ENCODE measurements at regions not wholly inside any gene's neighbourhood (a gene's known extent, or its start where the extent isn't known, plus 50 kb on each side); places are given as distances from the start of the nearest gene placed in this dataset.

DNA sequence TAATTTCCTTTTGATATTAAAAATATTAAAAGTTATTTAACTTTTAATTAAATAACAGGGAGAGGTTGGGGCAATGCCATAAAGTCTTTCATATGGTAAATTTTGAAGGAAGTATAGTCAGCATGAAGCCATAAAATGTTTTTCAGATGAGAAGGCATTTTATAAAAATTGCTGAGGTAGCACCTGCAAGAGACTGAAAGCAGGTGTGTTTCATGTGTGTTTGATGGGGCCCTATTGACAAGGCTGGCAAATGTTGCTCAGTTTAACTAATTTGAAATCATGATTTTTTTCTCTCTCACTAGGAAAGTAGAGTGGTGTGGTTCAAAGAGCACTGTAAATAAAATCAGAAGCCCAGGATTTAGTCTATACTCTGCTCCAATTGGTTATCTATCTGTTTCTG lies 805.8 kb upstream of the C9orf72 start:
- H3K9me3 ChIP-seq (replicated peaks), result no peaks in the 10 kb centered on the region
- intact Hi-C loops (cut with micrococcal nuclease), result no loop called here
- H3K27me3 ChIP-seq (ENCODE audit: low read depth), result no peaks in the 10 kb centered on the region

DNA sequence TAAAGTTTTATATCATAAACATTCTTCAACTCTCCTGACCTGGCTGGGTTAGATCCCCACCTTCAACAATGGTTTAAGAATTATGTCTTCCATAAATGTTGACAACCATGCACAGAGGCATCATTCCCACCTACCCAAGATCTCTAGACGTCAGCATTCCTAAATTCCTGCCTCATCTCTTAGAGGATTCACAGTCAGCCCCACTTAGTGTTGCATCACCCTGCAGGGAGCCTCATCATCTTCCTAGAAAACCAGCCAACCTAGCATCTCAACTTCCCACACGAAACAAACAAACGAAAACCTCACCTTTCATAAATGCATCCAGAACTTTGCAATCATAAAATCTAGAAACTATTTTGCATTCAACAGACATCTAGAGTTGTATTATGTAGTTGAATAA lies 816.1 kb upstream of the C9orf72 start:
- Histone ChIP-seq H3K27ac (replicated peaks) (no peak overlapping the region), H3K4me1 (no peaks in the 10 kb centered on the region), H3K36me3 (no peaks in the 10 kb centered on the region), H3K4me3 (no peak overlapping the region), H3K27me3 (ENCODE audit: low read depth) (no peaks in the 10 kb centered on the region), H3K9me3 (replicated peaks) (peaks cover 10% of the 10 kb centered on the region)
- no peak for TF ChIP-seq CTCF (IDR thresholded peaks at IDR 0.05; ENCODE audit: borderline replicate concordance)
- no peak for DNase-seq
- intact Hi-C loops (cut with micrococcal nuclease), result no loop called here

More for the DNA sequence above, 805.8 kb upstream of the C9orf72 start:
- no peak for DNase-seq
- H3K36me3 ChIP-seq, result no peaks in the 10 kb centered on the region
- H3K27ac ChIP-seq (replicated peaks), result no peak overlapping the region
- no peak overlapping the region for H3K4me3 ChIP-seq
- no peaks in the 10 kb centered on the region for H3K4me1 ChIP-seq
- no peak for TF ChIP-seq CTCF (IDR thresholded peaks at IDR 0.05; ENCODE audit: borderline replicate concordance)

- no peak for TF ChIP-seq CTCF (IDR thresholded peaks at IDR 0.05; ENCODE audit: borderline replicate concordance)
- no peak for DNase-seq
- intact Hi-C loops (cut with micrococcal nuclease), result no loop called here
Observed at GRCh38 chr9:28394774-28395173, 821.5 kb upstream of the C9orf72 start.

DNA sequence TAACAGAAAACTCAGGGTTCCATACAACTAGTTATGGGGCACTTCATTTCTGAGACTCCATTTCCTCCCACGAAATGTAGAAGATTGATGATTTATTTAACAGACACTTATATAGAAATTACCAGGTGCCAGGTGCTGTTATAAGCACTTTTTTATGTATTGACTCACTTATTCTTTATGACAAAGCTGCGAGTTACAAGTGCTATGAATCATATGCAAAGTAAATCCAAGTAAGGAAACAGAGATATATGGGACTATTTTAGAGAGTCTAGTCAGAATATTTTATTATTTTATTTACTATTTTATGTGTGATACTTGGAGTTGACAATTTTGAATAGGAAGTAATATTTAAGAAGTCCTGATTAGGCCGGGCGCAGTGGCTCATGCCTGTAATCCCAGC lies 822.8 kb upstream of the C9orf72 start:
- no peak for DNase-seq
- peaks cover 5% of the 10 kb centered on the region for H3K9me3 ChIP-seq (replicated peaks)
- no peak overlapping the region for H3K4me3 ChIP-seq
- no peak overlapping the region for H3K27ac ChIP-seq (replicated peaks)
- no peak for TF ChIP-seq CTCF (IDR thresholded peaks at IDR 0.05; ENCODE audit: borderline replicate concordance)
- intact Hi-C loops (cut with micrococcal nuclease), result no loop called here
- H3K27me3 ChIP-seq (ENCODE audit: low read depth), result no peaks in the 10 kb centered on the region
- H3K4me1 ChIP-seq, result no peaks in the 10 kb centered on the region
- H3K36me3 ChIP-seq, result no peaks in the 10 kb centered on the region

More at GRCh38 chr9:28394774-28395173, 821.5 kb upstream of the C9orf72 start:
- Histone ChIP-seq H3K27ac (replicated peaks) (no peak overlapping the region), H3K36me3 (no peaks in the 10 kb centered on the region), H3K9me3 (replicated peaks) (peaks cover 5% of the 10 kb centered on the region), H3K4me3 (no peak overlapping the region), H3K4me1 (no peaks in the 10 kb centered on the region), H3K27me3 (ENCODE audit: low read depth) (no peaks in the 10 kb centered on the region)

DNA sequence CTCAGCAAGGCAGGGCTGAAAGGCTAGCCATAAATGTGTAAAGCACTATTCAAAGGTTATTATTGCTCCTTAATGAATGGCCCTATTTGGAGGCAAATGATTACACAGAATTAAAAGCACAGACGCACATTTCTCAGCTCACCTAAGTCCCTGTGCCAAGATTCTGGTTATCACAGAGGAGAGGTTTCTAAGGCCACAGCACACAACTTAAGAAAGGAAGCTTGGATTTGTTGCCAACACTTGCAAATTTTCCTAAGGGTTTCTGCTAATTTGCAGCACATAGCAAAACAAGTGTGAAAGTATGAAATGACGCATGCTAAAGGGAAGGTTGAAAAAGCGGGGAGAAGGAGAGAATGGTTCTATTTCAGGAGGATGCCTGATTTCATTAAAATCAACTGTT lies 834.1 kb upstream of the C9orf72 start:
- no peak overlapping the region for H3K27ac ChIP-seq (replicated peaks)

More for the DNA sequence above, 834.1 kb upstream of the C9orf72 start:
- DNase-seq, result no peak
- intact Hi-C loops (cut with micrococcal nuclease), result no loop called here
- Histone ChIP-seq H3K9me3 (replicated peaks) (no peaks in the 10 kb centered on the region), H3K4me3 (no peak overlapping the region), H3K27me3 (ENCODE audit: low read depth) (no peaks in the 10 kb centered on the region), H3K4me1 (no peaks in the 10 kb centered on the region), H3K36me3 (no peaks in the 10 kb centered on the region)
- no peak for TF ChIP-seq CTCF (IDR thresholded peaks at IDR 0.05; ENCODE audit: borderline replicate concordance)

Data from left ventricle myocardium inferior (tissue), 1 donor.